KG1 (cell line): ENCODE measurements at regions not wholly inside any gene's neighbourhood (a gene's known extent, or its start where the extent isn't known, plus 50 kb on each side); places are given as distances from the start of the nearest gene placed in this dataset.

Experiments used
- DNase-seq: peaks from one replicate; lab custom pipeline; 2025; lab: John Stamatoyannopoulos, UW

DNA sequence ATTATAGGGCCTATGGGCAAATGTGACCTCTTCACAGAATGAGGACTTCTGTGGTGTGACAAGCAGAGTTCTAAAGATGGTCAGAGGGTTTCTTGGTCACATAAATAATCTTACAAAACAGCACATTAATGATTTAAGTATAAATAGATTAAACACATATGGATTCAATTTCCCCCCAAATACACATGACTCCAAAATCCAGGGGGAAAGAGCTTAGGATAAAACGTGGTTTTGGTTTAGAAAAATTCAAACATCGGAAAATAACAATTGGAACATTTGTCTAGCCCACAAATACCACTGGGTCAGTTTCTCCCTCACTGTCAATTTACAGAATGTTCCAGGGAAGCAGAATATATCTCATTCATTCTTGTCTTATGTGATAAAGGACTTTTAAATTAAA lies 283.1 kb downstream of the COG6 start:
- DNase-seq, result no peak

DNA sequence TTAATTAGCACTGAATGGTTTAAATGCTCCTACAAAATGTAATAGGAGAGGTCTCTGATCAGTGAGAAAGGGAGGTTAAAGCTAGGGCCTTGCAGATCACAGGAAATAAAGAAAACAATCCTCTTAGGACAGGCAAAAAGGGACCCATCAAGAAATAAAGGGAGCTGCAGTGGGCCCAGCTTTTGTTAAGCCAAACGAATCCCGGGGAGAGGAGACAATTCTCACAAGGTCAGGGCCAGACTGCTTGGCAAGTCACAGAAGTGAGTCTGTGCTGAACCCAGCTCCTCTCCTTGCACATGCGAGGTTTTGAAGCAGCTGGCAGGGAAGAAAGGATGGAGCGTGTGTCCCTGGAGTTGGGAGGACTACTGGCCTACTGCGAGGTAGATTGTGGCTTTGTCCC lies 285.8 kb downstream of the COG6 start:
- DNase-seq, result no peak

DNA sequence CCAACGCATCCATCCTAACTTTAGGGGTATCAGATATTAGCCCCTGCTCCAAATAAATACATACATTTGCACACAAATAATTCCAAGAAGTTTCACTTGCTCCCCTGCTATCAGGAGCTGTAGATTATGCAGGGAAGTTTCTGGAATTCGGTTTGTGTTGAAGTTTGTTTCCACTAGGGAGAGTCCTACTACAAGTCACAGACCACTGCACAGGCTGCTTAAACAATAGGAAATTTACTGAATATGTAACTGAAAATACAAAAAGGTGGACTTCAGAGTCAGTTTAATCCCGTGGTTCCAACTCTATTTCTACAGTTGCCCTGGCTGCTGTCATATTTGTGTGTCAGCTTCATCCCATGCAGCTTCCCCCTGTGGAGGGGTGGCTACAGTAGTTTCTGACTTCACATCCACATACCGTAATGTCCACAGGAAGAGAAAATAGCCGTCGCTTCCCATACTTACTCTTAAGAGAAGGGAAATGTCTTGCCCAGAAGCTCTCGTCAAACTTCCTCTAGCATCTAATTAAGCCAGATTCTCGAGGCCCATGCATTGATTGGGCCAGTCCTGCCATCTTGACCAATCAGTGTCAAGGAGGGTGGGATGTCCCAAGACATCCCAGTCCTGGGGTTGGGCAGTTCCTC lies 286.6 kb downstream of the COG6 start:
- no peak for DNase-seq

DNA sequence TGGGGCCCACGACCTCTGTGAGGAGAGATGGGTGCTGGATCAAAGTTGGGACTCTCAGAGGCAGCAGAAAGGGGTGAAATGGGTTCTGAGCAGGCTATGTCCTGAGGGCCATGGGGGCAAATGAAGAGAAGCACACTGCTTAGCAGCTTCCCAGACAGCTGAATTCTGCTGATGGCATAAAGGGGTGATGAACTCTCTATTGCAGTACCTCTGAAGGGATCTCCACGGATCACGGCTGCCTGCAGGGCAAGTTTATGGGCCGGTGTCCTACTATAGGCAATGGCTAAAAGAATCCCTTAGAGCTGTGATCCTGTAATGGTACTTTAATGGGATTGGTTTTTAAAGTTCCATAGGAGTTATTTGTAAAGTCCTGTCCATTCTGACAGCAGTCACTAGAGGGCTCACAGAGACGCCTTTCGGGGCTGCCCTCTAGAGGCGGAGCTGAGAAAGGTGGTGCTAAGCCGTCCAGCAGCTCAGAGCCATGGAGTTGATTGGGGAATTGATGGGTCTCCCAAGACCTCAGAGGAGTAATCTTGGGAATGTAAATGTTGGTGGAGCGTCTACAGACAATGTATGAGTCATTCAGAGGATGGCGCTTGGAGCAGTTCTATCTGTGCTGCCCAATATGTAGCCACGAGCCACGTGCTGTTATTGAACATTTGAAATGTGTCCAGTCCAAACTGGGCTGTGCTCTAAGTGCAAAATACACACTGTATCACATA lies 287.3 kb downstream of the COG6 start:
- DNase-seq, result peak; percentile 60

DNA sequence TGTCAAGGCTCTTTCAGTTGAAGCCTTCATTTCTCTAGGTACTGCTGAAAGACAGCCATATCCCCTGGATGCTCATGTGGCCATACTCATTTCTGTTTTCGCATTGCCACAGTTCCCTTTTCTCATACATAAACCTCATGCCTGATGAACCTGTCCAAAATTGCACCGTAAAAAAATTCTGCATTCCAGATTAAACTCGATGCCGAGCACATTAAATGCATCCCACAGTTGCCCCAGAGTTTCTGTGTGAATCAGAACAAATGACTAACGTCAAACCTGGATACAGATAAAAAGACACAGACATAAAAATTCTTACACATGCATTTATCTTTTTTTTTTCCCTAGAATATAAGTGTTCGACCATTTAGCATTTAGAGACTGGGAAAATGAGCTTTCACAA lies 288.2 kb downstream of the COG6 start:
- no peak for DNase-seq

DNA sequence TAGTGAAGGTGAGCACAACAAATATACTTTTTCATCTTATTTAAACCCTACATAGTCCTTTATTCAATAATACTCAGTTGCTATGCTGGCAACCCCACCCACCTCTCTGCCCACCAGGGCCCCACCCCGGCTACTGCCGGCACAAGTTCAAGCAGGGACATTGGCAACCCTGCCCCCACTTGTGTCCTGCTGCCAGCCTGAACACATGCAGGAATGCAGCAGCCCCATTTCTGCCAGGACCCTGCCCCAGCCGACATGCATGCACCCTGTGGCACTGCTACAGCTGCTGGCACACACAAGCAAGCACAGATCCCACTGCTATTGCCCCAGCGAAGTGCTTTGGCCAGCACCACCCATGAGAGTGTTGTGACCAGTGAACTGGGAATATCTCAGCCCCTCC lies 289.8 kb downstream of the COG6 start:
- DNase-seq, result no peak

DNA sequence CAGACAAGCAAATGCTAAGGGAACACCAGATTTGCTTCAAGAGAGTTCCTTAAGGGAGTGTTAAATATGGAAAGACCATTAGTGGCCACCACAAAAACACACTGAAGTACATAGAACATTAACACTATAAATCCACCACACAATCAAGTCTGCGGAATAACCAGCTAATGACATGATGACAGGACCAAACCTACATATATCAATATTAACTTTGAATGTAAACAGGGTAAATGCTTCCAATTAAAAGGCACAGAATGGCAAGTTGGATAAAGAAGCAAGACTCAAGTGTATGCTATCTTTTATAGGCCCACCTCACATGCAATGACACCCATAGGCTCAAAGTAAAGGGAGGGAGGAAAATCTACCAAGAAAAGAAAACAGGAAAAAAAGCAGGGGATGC lies 291.3 kb downstream of the COG6 start:
- no peak for DNase-seq

DNA sequence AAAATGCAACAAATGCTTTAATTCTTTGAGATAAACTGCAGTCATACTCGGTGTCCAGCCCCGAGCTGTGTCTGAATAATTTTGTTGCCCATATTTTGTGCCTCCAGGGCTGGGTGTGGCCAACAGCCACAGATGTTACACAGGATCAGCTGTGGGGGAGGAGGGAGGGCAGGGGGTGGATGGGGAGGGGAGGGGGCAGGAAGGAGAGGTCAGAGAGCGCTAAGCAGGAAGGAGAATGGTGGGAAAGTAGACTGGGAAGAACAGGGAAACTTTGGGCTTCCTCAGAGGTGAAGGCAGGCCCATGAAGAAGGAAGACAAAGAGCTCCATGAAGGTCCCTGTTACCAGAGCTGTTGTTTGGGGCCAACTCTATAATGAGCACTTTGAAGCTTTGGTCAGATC lies 295.8 kb downstream of the COG6 start:
- no peak for DNase-seq

DNA sequence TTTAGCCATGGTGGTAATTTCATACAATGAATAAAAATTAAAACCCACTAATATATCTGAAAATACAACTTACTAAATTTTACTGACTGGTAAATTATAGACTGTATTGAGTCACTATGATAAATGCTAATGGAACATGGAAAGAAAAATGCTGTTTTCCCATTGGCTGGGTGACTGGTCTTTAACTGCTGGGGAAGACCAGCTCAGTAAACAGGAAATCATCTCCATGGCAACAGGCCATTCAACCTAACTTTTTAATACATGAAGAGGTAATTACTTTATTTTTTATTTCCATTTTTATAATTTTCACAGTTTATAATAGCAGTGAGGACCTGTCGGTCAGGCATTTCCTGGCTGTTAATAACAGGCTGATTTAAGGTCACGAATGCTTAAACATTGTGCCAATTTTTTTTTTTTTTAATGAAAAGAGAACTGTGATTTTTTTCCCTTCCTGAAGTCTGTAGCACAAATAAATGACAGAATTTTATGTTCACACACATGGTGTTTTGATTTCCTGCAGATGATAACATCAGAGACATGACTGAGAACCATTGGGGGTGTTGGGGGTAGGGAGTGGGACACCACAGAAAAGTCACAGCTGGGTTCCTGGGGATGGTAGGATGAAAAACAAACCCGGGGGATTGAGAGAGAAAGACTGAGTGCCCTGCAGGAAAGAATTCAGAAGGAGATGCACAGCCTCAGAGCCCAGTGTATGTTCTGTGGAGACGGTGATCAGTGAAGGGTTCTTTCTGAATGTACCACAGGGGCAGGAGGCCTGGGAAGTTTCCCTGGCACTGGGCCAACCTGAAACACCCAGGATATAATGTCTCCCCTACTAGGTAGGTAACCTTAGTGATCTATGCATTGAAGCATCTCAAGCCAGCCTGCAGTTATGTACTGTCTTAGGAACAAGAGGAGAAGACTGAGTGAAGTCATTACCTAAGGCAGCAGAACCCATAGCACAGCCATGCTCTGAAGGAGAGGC lies 297.1 kb downstream of the COG6 start:
- no peak for DNase-seq

DNA sequence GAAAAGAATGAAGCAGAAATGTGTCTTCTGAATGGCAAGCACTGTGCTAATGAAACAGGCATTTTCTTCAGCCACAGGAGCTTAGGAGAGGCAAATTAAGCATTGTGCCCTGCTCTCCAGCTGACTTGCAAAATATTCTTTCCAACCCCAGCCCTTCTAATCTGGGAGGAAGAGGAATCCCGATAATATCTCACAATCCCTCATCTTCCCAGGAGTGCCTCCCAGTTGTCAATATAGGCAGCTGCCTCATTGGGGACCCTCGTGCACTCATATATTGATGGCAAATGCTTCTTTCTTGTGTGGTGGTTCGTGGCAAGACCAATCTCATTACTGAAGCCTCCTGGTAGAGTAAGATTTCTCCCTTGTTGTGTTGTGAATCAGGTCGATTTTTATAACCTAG lies 299.0 kb downstream of the COG6 start:
- no peak for DNase-seq

DNA sequence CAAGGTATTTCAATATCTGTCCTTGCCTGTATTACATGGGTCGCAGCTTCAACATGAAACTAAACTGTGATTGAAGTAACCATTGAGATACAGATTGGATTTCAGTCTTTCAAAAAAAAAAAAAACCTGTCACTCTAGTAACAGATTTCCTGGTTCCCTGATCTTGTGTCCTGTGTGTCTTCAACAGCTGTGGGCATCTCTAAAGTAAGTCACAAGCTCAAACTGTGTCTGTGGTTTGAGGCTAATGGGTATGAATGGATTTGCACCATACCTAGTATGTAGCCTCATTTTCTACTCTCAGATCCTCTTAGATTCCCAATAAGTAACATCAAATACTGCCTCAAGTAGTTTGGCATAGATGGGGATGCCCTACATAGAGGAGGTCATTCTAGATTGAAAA lies 300.1 kb downstream of the COG6 start:
- DNase-seq, result no peak

DNA sequence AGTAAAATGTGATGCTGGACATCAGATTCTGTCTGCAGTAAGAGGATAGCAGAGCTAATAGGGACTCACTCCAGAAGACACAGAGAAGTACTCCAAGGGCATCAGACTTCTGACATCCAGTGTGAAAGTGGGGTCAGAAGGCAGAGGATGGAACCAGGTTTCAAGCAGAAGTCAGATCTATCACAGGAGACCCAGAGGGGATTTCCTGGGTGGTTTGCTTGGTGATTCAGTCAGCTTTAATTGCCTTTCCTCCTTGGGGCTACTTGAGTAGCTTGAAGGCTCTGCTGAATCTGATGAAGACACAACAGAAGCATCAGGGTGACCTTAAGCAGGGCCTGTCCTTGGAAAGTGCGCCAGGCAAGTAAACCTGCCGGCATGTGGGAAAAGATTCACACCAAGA lies 300.6 kb downstream of the COG6 start:
- DNase-seq, result no peak

DNA sequence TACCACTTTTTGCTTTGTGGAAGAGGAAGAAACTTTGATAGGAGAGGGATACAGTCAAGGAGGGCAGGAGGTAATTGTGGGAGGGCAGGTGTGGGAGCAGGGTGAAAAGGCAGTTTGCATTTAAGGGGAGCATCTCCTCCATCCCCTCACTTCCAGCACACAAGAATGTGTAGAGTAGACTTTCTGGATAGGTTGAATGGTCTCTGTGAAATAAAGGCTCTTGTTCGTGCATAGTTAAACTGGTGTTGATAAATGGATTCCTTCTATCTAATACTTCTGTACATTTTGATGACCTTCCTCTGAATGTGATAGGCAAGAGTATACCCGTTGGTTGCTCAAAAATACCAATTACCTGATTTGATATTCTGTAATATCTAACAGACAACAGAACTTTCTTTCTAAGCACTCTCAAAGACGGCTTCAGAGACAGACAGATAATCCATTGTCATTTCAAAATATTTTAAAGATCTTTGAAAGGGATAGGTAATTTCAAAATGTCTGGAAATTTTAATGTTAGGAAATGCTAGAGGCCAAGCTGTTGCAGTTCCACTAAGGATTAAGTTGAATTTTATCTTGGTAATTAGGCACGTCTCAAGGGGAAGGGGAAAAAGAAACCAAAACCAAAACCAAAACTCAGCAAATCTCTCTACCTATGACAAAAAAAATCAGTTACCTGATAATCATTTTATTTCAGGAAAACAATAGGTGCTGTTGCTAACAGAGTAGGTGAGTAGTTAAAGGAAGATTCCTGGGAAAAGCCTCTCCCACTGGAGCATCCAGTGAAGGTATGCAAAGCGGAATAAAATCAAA lies 302.6 kb downstream of the COG6 start:
- DNase-seq, result no peak

DNA sequence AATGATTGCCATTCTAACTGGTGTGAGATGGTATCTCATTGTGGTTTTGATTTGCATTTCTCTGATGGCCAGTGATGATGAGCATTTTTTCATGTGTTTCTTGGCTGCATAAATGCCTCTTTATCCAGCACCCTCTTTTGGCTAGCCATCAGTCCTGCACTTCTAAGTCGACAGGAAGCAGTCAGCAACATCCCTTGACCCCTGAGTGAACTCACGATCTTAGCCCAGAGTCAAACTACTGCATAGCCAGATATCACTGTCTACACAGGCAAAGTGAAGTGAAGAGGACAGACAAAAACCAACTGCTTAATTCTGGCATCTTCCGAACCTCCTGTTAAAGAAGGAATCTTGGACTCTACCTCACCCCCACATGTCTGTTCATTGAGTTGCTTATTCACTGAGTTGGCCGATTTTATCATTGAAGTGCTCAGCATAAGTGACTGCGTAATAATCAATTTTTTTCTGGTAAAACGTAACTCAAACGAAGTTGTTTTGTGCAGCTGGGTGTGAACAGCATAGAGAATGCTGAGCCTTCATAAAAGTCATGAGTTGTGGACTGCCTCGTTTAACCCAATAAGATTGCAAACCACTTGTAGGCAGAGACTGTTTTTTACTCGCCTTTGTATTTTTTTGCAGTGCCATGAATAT lies 304.2 kb downstream of the COG6 start:
- no peak for DNase-seq

DNA sequence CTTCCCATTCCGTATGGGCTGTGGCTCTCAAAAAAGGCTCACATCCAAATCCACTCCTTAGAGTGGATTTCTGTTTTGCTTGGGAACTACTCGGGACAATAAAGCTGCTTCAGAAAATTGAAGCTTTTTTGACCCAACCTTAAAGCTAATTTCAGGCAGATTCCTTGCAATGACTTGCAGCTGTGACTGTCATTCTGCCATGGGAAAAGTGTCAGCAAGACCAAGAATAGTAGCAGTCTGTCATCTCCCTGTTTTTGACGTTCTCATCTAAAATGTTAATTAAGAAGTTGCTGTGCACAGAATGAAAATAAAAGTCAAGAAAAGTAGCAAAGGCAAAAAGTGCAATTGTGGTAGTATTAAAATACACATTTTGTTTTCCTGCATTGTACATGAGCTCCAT lies 304.7 kb downstream of the COG6 start:
- no peak for DNase-seq

DNA sequence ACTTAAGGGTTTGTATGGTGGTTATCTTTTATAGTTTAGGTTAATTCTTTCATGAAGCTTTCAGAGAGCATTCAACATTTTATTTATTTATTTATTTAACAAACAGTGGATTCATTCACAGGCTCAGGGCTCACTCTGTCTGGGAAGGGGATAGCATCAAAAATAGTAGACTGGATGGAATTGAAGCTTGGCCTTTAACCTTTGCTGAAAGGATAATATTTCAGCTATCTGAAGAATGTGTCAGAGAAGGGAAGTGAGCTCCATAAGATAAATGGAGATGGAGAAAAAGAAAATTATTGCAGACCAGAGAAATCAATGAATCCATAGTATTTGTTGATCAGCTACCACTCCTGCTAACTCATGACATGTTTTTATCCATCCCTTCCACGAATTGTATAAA lies 305.6 kb downstream of the COG6 start:
- no peak for DNase-seq

DNA sequence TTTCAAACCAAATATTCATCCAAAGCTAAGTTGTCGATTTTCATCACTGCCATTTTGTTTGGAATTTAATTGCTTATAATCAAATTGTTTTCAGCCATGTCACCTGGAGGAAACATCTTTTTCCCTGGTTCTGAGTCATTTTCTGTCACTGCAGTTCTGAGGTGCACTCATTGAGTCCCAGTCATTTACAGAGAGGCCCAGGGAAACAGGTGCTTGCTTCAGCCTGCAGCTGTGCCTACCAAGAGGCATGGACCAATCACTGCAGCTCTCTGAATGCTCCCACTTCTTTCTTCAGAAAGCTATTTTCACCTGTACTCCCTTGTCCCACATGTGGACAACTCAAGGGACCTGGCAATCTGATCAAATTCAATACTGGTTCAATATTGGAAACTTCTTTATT lies 308.1 kb downstream of the COG6 start:
- DNase-seq, result no peak

DNA sequence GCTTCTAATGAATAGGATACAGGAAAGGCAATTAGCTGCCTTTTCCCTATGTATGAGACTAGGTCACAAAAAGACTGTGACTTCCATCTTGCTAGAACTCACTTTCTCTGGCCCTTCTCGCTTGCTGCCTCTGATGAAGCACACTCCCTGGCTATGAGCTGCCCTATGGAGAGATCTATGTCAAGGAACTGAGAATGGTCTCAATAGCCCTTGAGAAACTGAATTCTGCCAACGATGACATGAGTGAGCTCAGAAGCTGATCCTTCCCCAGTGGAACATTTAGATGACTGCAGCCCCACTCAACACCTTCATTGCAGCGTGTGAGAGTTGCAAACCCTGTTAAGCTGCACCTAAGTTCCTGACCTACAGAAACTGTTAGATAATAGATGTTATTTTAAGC lies 309.8 kb downstream of the COG6 start:
- DNase-seq, result no peak

DNA sequence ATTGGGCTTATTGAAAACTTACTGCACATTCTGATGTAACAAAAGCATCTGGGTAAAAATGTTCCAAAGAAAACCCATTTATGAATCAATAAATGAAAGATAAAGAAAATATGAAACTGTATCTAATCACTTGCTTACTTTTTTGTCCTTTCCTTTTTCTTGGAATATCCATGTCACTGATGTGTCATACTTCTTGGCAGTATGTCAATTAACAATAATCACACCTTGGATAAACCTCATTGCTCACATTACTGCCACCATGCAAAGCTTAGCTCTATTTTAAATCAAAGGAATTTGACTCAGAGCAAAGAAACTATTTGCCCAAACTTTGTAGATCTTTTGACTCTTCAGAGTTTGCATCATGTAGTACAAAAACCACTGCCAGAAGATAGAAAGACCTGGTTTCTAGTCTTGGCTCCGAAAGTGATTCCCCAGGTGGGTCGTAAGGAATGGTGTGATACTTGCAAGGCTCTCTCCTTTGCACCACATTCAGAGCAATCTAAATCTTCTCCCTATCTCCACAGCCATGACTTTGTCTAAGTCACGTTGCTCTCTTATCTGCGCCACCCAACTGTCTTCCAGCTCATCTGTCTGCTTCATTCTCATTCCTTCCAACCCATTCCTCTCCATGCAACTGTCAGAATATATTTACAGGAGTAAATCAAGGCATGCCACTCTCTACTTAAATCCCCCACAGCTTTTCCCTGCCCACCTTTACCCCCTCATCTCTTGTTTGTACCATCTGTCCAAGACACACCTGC lies 311.9 kb downstream of the COG6 start:
- no peak for DNase-seq

DNA sequence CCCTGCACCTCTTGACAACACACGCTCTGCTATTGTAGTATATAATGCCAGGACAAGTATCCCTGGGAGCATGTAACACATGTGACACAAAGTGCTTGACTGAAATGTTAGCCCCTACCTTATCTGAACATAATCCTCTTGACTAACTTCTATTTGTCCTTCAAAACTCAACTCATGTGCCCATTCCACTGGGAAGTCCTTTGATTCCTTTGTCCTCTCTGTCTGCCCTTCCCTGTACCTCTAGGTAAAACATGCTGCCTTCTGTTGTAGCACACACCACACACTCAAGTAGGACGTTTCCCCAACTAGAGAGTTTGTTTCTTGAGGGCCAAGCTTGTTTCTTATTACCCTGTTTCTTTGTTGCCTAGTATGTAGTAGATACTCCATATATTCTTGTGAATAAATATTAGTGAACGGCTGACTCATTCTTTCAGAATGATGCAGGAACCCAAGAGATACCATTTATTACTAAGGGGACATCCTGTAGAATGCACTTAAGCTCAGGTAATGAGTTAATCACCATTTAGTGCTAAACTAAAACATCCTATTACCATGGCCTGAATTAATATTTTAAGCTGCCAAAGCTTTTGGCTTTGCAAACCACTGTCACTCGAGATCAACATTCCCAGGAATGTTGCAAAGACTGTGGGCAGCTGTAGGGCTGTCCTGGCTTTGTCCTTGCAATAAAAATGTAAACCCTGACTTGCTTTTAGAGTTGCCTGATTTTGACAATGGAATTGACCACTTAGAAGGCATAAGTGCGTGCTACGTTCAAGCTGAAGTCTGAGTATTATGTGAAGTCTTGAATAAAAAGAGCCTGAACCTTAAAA lies 313.4 kb downstream of the COG6 start:
- DNase-seq, result no peak
